ENCODE measurements at regions not wholly inside any gene's neighbourhood (a gene's known extent, or its start where the extent isn't known, plus 50 kb on each side); places are given as distances from the start of the nearest gene placed in this dataset.
A peak's percentile ranks its signal among the peaks of the same experiment; 100 is the strongest.

DNA sequence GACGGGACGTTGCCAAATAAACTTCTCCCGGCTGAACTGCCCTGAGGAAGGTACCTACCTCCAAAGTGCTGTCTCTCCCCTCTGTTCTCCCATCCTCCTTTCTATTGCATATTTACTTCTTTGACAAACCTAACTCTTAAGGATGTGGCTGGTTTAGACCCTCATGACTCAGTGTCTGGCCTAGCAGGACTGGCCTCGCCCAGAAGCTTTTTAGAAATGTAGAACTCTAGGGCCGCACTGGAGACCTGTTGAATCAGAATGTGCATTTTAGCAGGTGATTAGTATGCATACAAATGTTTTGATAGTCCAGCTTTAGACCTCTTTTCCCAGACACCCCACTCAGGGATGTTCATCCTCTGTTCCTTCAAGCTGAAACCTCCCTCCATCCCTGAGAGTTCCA is 335.9 kb downstream of the PIK3R1 start:
- no peak overlapping the region for H3K4me3 ChIP-seq (ENCODE audit: control insufficient read depth, low read depth, low read length)
- TF ChIP-seq, protein P1, sequence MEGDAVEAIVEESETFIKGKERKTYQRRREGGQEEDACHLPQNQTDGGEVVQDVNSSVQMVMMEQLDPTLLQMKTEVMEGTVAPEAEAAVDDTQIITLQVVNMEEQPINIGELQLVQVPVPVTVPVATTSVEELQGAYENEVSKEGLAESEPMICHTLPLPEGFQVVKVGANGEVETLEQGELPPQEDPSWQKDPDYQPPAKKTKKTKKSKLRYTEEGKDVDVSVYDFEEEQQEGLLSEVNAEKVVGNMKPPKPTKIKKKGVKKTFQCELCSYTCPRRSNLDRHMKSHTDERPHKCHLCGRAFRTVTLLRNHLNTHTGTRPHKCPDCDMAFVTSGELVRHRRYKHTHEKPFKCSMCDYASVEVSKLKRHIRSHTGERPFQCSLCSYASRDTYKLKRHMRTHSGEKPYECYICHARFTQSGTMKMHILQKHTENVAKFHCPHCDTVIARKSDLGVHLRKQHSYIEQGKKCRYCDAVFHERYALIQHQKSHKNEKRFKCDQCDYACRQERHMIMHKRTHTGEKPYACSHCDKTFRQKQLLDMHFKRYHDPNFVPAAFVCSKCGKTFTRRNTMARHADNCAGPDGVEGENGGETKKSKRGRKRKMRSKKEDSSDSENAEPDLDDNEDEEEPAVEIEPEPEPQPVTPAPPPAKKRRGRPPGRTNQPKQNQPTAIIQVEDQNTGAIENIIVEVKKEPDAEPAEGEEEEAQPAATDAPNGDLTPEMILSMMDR (conservative IDR thresholded peaks at IDR 0.05; ENCODE audit: control insufficient read depth, insufficient read depth, low read depth, low read length) = no peak
- no peak for DNase-seq (ENCODE audit: low read depth)

DNA sequence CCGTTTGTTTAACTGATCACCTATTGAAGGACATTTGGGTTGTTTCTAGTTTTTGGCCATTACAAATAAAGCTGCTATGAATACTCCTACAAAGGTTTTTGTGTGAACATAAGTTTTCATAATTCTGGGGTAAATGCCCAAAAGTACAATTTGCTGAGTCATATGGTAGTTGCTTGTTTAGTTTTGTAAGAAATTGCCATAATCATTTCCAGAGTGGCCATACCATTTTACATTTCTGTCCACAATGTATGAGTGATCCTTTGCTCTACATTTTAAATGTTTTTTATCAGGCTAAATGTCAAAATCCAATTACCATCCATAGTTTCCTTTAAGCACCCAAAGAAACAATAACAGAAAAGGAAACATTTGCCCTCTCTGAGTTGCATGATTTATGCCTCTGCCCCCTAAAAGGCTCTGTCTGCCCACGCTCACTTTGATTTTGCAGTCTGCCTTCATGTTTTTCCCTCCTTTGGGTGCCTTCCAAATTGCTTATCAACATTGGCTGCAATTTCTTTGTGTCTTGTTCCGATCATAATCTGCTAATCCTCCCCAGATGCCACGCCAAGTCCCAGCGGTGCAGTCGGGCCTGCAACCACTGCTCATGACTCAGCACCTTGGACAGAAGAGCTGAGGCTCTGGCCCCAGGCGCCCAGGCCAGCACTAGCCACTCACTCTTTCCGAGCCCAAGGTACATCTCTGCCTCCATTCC is 339.2 kb downstream of the PIK3R1 start:
- TF ChIP-seq, protein P1 (conservative IDR thresholded peaks at IDR 0.05; ENCODE audit: control insufficient read depth, insufficient read depth, low read depth, low read length) = no peak
- DNase-seq (ENCODE audit: low read depth) = peak; percentile 90
- H3K4me3 ChIP-seq (ENCODE audit: control insufficient read depth, low read depth, low read length) = no peak overlapping the region

DNA sequence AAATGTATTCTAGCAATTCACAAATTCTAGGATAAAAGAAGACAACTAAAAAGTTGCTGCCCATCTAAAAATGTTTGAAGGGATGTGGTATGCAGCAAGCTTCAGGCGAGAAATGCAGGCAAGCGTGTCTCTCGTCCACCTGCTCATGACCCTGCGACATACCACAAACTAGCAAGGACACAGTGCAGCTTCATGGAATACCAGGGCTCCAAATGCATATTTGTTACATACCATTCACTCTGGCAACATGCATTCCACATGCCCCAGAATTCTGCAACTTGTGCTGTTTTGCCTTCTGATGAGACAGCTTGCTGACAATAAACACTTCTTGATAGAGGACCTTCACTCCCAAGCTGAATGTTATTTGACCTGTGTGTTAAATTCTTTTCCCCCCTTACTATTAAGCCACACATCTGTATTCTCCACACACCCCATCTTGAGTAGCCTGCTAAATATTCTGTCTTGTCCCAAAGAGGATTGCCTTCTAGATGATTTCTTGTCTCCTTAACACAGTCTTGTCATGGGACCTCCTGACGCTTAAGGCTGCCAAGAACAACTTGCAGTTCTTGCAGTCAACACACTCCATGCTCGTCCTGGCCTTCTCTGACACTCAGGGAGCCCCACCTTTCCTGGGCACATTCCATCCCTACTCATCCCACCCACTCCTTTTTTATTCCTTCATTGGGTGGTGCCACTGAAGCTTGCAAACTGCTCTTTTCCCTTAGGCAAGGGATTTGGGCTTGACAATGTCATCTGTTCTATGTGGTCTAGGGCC is 340.5 kb downstream of the PIK3R1 start:
- DNase-seq (ENCODE audit: low read depth) = peak; percentile 44
- no peak overlapping the region for H3K4me3 ChIP-seq (ENCODE audit: control insufficient read depth, low read depth, low read length)
- TF ChIP-seq, protein P1 (conservative IDR thresholded peaks at IDR 0.05; ENCODE audit: control insufficient read depth, insufficient read depth, low read depth, low read length) = no peak

DNA sequence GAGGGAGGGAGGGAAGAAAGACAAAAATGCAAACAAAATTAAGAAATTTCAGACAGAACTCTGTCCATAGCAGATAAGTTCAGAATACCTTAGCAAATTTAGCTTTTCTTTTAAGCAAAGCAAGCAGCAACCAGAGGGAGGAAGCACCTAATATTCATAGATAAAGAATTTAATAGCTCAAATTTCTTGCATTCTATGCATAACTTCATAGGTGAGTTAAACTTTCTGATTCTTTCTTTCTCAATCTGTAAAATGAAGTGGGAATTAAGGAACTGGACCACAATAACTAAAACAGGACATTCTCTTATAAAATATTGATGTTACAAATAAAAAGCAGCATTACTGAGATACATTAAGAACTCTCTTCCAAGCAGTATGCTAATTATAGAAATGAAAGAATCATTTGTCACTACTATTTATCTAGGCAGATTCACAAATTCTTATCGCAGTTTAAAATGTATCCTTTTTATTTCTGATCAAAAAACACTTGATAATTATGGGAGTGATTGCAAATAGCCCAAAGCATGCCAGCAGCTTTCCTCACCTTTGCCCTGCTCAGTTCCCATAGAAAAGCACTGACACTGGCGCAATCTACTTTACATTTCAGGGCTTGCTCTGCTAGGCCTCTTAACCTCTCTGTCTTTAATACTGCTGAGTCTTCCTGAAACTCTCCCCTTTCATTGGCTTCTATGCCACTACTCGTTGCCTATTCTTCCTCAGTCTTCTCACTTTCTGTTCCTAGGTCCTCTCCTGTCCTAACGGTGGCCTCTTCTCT is 341.8 kb downstream of the PIK3R1 start:
- H3K4me3 ChIP-seq (ENCODE audit: control insufficient read depth, low read depth, low read length) = no peak overlapping the region
- TF ChIP-seq, protein P1 (conservative IDR thresholded peaks at IDR 0.05; ENCODE audit: control insufficient read depth, insufficient read depth, low read depth, low read length) = no peak
- DNase-seq (ENCODE audit: low read depth) = no peak

DNA sequence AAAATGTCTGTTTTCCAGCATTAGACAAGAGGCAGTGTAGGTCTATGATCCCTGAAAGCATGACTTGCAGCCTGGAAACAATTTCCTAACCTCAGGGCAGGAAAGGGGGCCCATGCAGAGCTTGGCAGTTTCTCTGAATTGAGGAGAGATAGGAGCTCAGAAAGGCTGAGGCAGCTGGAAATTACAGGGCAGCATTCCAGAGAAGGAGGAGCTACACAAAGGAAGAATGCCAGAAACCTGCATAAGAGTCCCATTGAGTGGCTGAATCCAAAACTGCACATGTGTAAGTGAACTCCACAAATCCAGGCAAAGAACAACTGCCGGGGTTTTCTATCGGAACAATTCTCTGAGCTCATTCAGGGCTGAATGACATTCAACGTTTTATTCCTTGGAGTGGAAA is 346.8 kb downstream of the PIK3R1 start:
- TF ChIP-seq, protein P1 (conservative IDR thresholded peaks at IDR 0.05; ENCODE audit: control insufficient read depth, insufficient read depth, low read depth, low read length) = no peak
- peak; percentile 58 for DNase-seq (ENCODE audit: low read depth)
- no peak overlapping the region for H3K4me3 ChIP-seq (ENCODE audit: control insufficient read depth, low read depth, low read length)

DNA sequence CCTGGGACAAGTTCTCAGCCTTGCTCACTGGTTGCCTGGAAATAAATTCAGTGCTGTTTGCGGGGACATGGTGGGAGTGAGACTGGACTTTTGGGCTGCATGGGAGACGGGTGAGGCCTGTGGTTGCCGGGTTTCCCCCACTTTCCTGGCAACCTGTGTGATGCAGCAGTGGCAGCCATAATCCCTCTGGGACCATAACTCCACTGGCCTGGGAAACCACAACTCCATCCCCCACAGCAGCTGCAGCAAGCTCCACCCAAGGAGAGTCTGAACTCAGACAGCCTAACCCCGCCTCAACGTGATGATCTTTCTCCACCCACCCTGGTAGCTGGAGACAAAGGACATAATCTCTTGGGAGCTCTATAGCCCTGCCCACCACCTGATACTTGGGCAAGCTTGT is 349.9 kb downstream of the PIK3R1 start:
- H3K4me3 ChIP-seq (ENCODE audit: control insufficient read depth, low read depth, low read length) = no peak overlapping the region
- TF ChIP-seq, protein P1 (conservative IDR thresholded peaks at IDR 0.05; ENCODE audit: control insufficient read depth, insufficient read depth, low read depth, low read length) = no peak
- no peak for DNase-seq (ENCODE audit: low read depth)
